ENCODE measurements at regions not wholly inside any gene's neighbourhood (a gene's known extent, or its start where the extent isn't known, plus 50 kb on each side); places are given as distances from the start of the nearest gene placed in this dataset.

DNA sequence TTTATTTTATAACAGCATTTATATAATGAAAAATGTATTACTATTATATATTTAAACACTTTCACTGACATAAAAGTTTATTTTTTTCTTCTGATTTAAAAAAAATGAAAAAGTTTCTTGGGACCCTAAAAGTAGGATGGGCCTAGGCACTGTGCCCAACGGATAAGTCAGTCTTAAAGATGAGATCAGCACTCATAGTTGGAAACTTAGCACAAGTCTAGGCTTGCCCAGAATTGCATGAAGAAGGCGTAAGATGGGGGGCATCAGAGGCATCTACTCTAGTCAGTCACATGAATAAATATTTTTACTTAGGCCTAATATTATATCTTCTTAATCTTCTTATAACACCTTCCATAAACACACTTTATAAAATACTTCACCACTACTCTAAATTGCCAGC lies 306.7 kb upstream of the GRID2 start:
- TF ChIP-seq, protein P1, sequence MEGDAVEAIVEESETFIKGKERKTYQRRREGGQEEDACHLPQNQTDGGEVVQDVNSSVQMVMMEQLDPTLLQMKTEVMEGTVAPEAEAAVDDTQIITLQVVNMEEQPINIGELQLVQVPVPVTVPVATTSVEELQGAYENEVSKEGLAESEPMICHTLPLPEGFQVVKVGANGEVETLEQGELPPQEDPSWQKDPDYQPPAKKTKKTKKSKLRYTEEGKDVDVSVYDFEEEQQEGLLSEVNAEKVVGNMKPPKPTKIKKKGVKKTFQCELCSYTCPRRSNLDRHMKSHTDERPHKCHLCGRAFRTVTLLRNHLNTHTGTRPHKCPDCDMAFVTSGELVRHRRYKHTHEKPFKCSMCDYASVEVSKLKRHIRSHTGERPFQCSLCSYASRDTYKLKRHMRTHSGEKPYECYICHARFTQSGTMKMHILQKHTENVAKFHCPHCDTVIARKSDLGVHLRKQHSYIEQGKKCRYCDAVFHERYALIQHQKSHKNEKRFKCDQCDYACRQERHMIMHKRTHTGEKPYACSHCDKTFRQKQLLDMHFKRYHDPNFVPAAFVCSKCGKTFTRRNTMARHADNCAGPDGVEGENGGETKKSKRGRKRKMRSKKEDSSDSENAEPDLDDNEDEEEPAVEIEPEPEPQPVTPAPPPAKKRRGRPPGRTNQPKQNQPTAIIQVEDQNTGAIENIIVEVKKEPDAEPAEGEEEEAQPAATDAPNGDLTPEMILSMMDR (IDR thresholded peaks at IDR 0.05): no peak
- TF ChIP-seq ZFX (IDR thresholded peaks at IDR 0.05; ENCODE audit: borderline replicate concordance): no peak

Measured in 22Rv1 (cell line).